ENCODE measurements at regions not wholly inside any gene's neighbourhood (a gene's known extent, or its start where the extent isn't known, plus 50 kb on each side); places are given as distances from the start of the nearest gene placed in this dataset.

DNA sequence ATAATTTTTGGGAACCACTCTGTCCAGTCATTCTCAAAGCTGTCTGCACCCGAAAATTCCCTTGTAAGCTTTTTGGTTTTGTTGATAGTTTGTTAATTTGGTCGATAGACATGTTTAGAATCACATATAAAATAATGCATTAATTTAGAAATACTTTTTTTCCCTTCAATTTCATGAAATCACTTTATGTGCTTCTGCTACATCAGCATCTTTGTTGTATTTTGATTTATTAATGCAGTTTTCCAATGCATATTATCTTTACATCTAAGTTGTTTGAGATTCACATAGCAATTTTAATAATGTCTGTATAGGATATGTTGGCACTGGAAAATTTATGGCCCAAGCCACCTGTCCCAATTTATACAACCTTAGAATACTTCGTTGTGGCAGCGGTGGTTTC, 60.6 kb upstream of the SV2C start:
- TF ChIP-seq, protein P1, sequence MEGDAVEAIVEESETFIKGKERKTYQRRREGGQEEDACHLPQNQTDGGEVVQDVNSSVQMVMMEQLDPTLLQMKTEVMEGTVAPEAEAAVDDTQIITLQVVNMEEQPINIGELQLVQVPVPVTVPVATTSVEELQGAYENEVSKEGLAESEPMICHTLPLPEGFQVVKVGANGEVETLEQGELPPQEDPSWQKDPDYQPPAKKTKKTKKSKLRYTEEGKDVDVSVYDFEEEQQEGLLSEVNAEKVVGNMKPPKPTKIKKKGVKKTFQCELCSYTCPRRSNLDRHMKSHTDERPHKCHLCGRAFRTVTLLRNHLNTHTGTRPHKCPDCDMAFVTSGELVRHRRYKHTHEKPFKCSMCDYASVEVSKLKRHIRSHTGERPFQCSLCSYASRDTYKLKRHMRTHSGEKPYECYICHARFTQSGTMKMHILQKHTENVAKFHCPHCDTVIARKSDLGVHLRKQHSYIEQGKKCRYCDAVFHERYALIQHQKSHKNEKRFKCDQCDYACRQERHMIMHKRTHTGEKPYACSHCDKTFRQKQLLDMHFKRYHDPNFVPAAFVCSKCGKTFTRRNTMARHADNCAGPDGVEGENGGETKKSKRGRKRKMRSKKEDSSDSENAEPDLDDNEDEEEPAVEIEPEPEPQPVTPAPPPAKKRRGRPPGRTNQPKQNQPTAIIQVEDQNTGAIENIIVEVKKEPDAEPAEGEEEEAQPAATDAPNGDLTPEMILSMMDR (conservative IDR thresholded peaks at IDR 0.05; ENCODE audit: low read depth, low read length): no peak
- no peak for TF ChIP-seq EZH2 (IDR thresholded peaks at IDR 0.05; ENCODE audit: borderline replicate concordance, low read depth, low read length, poor library complexity, severe bottlenecking)
